ENCODE measurements at regions not wholly inside any gene's neighbourhood (a gene's known extent, or its start where the extent isn't known, plus 50 kb on each side); places are given as distances from the start of the nearest gene placed in this dataset.

- no peaks in the 10 kb centered on the region for H3F3A ChIP-seq (ENCODE audit: low read depth)
- no peak overlapping the region for H3K4me2 ChIP-seq
- no peaks in the 10 kb centered on the region for H3K27me3 ChIP-seq
- no peak overlapping the region for H2AFZ ChIP-seq (replicated peaks)
- TF ChIP-seq EZH2phosphoT487 (IDR thresholded peaks at IDR 0.05) = no peak
- TF ChIP-seq CTCF (IDR thresholded peaks at IDR 0.05) = no peak
- no peak for TF ChIP-seq EZH2 (IDR thresholded peaks at IDR 0.05)
- Mint-ChIP-seq H3K4me3 (no peak overlapping the region), H3K4me1 (peaks cover 2% of the 10 kb centered on the region), H3K27me3 (ENCODE audit: insufficient read depth, low read depth) (no peaks in the 10 kb centered on the region), H3K36me3 (peaks cover 3% of the 10 kb centered on the region), H3K9me3 (peaks cover 9% of the 10 kb centered on the region), H3K27ac (no peak overlapping the region)
- H3K4me1 ChIP-seq = no peaks in the 10 kb centered on the region
- no peak for DNase-seq (ENCODE audit: low spot score)
- no peak overlapping the region for H3K27ac ChIP-seq
- H4K20me1 ChIP-seq (ENCODE audit: low read depth) = no peaks in the 10 kb centered on the region
- no peak overlapping the region for H3K9ac ChIP-seq
- no peak overlapping the region for H3K4me3 ChIP-seq
- no peaks in the 10 kb centered on the region for H3K36me3 ChIP-seq
- H3K9me3 ChIP-seq (ENCODE audit: low read depth) = no peaks in the 10 kb centered on the region
- H3K79me2 ChIP-seq (ENCODE audit: low read depth) = no peaks in the 10 kb centered on the region
These were observed 1089.6 kb upstream of the CNTNAP5 start for GRCh38 chr2:122935506-122935905.

- Mint-ChIP-seq H3K36me3 (no peaks in the 10 kb centered on the region), H3K27me3 (ENCODE audit: insufficient read depth, low read depth) (no peaks in the 10 kb centered on the region), H3K4me1 (peaks cover 2% of the 10 kb centered on the region), H3K4me3 (no peak overlapping the region), H3K9me3 (no peaks in the 10 kb centered on the region), H3K27ac (peak overlapping the region; percentile 29)
- H3K79me2 ChIP-seq (ENCODE audit: low read depth) = no peaks in the 10 kb centered on the region
- H3K4me2 ChIP-seq = no peak overlapping the region
- no peak overlapping the region for H3K4me3 ChIP-seq
- no peaks in the 10 kb centered on the region for H3K27me3 ChIP-seq
- peak; percentile 11 for DNase-seq (ENCODE audit: low spot score)
- H3K36me3 ChIP-seq = no peaks in the 10 kb centered on the region
- no peaks in the 10 kb centered on the region for H3K4me1 ChIP-seq
- no peaks in the 10 kb centered on the region for H3F3A ChIP-seq (ENCODE audit: low read depth)
- no peak overlapping the region for H3K27ac ChIP-seq
- no peaks in the 10 kb centered on the region for H3K9me3 ChIP-seq (ENCODE audit: low read depth)
- TF ChIP-seq EZH2 (IDR thresholded peaks at IDR 0.05) = no peak
- no peak for TF ChIP-seq CTCF (IDR thresholded peaks at IDR 0.05)
- TF ChIP-seq EZH2phosphoT487 (IDR thresholded peaks at IDR 0.05) = no peak
- no peaks in the 10 kb centered on the region for H4K20me1 ChIP-seq (ENCODE audit: low read depth)
- H2AFZ ChIP-seq (replicated peaks) = no peak overlapping the region
- no peak overlapping the region for H3K9ac ChIP-seq
These were observed 1085.3 kb upstream of the CNTNAP5 start for GRCh38 chr2:122939796-122940195.

GRCh38 chr2:122949523-122949922 is 1075.6 kb upstream of the CNTNAP5 start:
- H3K27me3 Mint-ChIP-seq (ENCODE audit: insufficient read depth, low read depth) = peaks cover 2% of the 10 kb centered on the region
- no peak overlapping the region for H3K27ac Mint-ChIP-seq
- Histone ChIP-seq H4K20me1 (ENCODE audit: low read depth) (no peaks in the 10 kb centered on the region), H3K9me3 (ENCODE audit: low read depth) (no peaks in the 10 kb centered on the region), H3K79me2 (ENCODE audit: low read depth) (no peaks in the 10 kb centered on the region), H3F3A (ENCODE audit: low read depth) (no peaks in the 10 kb centered on the region), H3K4me1 (no peaks in the 10 kb centered on the region), H3K4me3 (no peak overlapping the region), H3K36me3 (no peaks in the 10 kb centered on the region), H3K9ac (no peak overlapping the region), H3K27ac (no peak overlapping the region), H3K4me2 (no peak overlapping the region), H2AFZ (replicated peaks) (no peak overlapping the region), H3K27me3 (no peaks in the 10 kb centered on the region)
- H3K4me3 Mint-ChIP-seq = no peak overlapping the region
- peaks cover 7% of the 10 kb centered on the region for H3K9me3 Mint-ChIP-seq
- no peak for TF ChIP-seq EZH2phosphoT487 (IDR thresholded peaks at IDR 0.05)
- TF ChIP-seq CTCF (IDR thresholded peaks at IDR 0.05) = no peak
- no peak for TF ChIP-seq EZH2 (IDR thresholded peaks at IDR 0.05)
- H3K36me3 Mint-ChIP-seq = no peaks in the 10 kb centered on the region
- peaks cover 7% of the 10 kb centered on the region for H3K4me1 Mint-ChIP-seq
- no peak for DNase-seq (ENCODE audit: low spot score)

All from neural progenitor cell (in vitro differentiated cells).